ENCODE measurements at regions not wholly inside any gene's neighbourhood (a gene's known extent, or its start where the extent isn't known, plus 50 kb on each side); places are given as distances from the start of the nearest gene placed in this dataset.

GRCh38 chr14:98162856-98163805 lies 1108.9 kb downstream of the BCL11B start:
- no peaks in the 10 kb centered on the region for H3K27me3 ChIP-seq
- no peak overlapping the region for H3K4me3 ChIP-seq (replicated peaks in 1 of 3)
- DNase-seq, result no peak
- H3K36me3 ChIP-seq, result no peaks in the 10 kb centered on the region
- intact Hi-C loops (cut with DNase I), result no loop called here
- 72 to 73% methylated on average over 26 of the region's 26 CpGs for WGBS, 2 donors
- no peaks in the 10 kb centered on the region for H3K9me3 ChIP-seq
- no peak overlapping the region for H3K27ac ChIP-seq
- no peaks in the 10 kb centered on the region for H3K4me1 ChIP-seq
- no peak for TF ChIP-seq CTCF (IDR thresholded peaks at IDR 0.05)

- H3K4me3 ChIP-seq (replicated peaks in 1 of 3), result no peak overlapping the region
- H3K27ac ChIP-seq, result no peak overlapping the region
- no peak for DNase-seq
- H3K36me3 ChIP-seq, result no peaks in the 10 kb centered on the region
- 77 to 89% methylated on average over 3 of the region's 3 CpGs for WGBS, 2 donors
- H3K27me3 ChIP-seq, result no peaks in the 10 kb centered on the region
- no peaks in the 10 kb centered on the region for H3K4me1 ChIP-seq
- H3K9me3 ChIP-seq, result no peaks in the 10 kb centered on the region
- intact Hi-C loops (cut with DNase I), result no loop called here
- TF ChIP-seq CTCF (IDR thresholded peaks at IDR 0.05), result no peak
- no peak for TF ChIP-seq POLR2A (IDR thresholded peaks at IDR 0.05)
Observed at GRCh38 chr14:98163873-98164272, 1108.1 kb downstream of the BCL11B start.

- H3K27ac ChIP-seq, result no peak overlapping the region
- intact Hi-C loops (cut with DNase I), result no loop called here
- H3K9me3 ChIP-seq, result no peaks in the 10 kb centered on the region
- no peaks in the 10 kb centered on the region for H3K4me1 ChIP-seq
- 89 to 95% methylated on average over 9 of the region's 9 CpGs for WGBS, 2 donors
- TF ChIP-seq POLR2A (IDR thresholded peaks at IDR 0.05), result no peak
- no peak for TF ChIP-seq CTCF (IDR thresholded peaks at IDR 0.05)
- H3K4me3 ChIP-seq (replicated peaks in 1 of 3), result no peak overlapping the region
- H3K36me3 ChIP-seq, result no peaks in the 10 kb centered on the region
- DNase-seq, result no peak
- H3K27me3 ChIP-seq, result no peaks in the 10 kb centered on the region
Observed at GRCh38 chr14:98165976-98166375, 1106.0 kb downstream of the BCL11B start.

- Histone ChIP-seq H3K4me1 (no peaks in the 10 kb centered on the region), H3K27ac (no peak overlapping the region), H3K4me3 (replicated peaks in 1 of 3) (no peak overlapping the region), H3K9me3 (no peaks in the 10 kb centered on the region), H3K27me3 (no peaks in the 10 kb centered on the region), H3K36me3 (no peaks in the 10 kb centered on the region)
- intact Hi-C loops (cut with DNase I), result no loop called here
- no peak for TF ChIP-seq POLR2A (IDR thresholded peaks at IDR 0.05)
- DNase-seq, result no peak
- WGBS, 2 donors, result 71 to 76% methylated on average over 10 of the region's 10 CpGs
Observed at GRCh38 chr14:98167275-98167674, 1104.7 kb downstream of the BCL11B start.

- Histone ChIP-seq H3K27ac (no peak overlapping the region), H3K4me1 (no peaks in the 10 kb centered on the region), H3K27me3 (no peaks in the 10 kb centered on the region), H3K4me3 (replicated peaks in 1 of 3) (no peak overlapping the region), H3K9me3 (no peaks in the 10 kb centered on the region), H3K36me3 (no peaks in the 10 kb centered on the region)
- 83 to 89% methylated on average over 15 of the region's 15 CpGs for WGBS, 2 donors
- intact Hi-C loops (cut with DNase I), result no loop called here
- no peak for DNase-seq
- no peak for TF ChIP-seq CTCF (IDR thresholded peaks at IDR 0.05)
- TF ChIP-seq POLR2A (IDR thresholded peaks at IDR 0.05), result no peak
Observed at GRCh38 chr14:98167705-98168104, 1104.3 kb downstream of the BCL11B start.
